ENCODE measurements at regions not wholly inside any gene's neighbourhood (a gene's known extent, or its start where the extent isn't known, plus 50 kb on each side); places are given as distances from the start of the nearest gene placed in this dataset.
A peak's percentile ranks its signal among the peaks of the same experiment; 100 is the strongest.

GRCh38 chr1:239547987-239548386 lies 161.6 kb downstream of the CHRM3 start:
- Histone ChIP-seq H3K9me3 (peaks cover 0 to 8% (median 3%) of the 10 kb centered on the region in 8 donors), H3K4me1 (peaks cover 0 to 4% (median 0%) of the 10 kb centered on the region in 6 donors), H3K4me3 (peak overlapping the region in 2 of 8 donors; percentile 15 to 37), H3K36me3 (no peaks in the 10 kb centered on the region), H3K27me3 (replicated peaks in 1 of 7) (no peaks in the 10 kb centered on the region), H3K27ac (peak overlapping the region in 4 of 8 donors; percentile 18 to 62 (median 26))
- 12 to 45% (median 23%) methylated on average over 2 of the region's 2 CpGs for WGBS, 5 donors
- no peak for TF ChIP-seq POLR2A (IDR thresholded peaks at IDR 0.05)
- no peak for DNase-seq
- intact Hi-C loops (cut with DNase I; ENCODE audit: low total_unique reads), result no loop called here

DNA sequence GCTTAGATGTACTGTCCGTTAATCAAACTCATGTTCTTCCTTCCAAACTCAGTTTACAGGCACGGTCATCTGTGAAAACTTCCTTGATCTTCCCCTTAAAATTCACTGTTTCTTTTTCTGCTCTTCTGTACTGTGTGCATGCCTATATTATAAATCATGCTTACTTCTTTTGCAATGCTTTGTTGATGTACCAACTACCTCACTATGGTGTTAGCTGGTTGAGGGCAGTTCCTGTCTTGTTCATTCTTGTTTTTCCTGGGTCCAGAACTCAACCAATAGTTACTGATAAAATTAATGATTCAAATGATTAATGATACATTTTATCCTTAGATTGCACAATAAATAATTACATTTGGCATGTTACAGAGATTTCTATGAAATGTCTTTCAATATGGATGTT lies 163.8 kb downstream of the CHRM3 start:
- no peak overlapping the region for H3K4me3 ChIP-seq
- no peak for TF ChIP-seq CTCF (IDR thresholded peaks at IDR 0.05 in 8 of 11, conservative IDR thresholded peaks at IDR 0.05 in 3 of 11)
- TF ChIP-seq POLR2AphosphoS5 (IDR thresholded peaks at IDR 0.05), result no peak
- no peak for TF ChIP-seq POLR2A (IDR thresholded peaks at IDR 0.05)
- H3K9me3 ChIP-seq, result peaks cover 0 to 8% (median 3%) of the 10 kb centered on the region in 8 donors
- intact Hi-C loops (cut with DNase I; ENCODE audit: low total_unique reads), result no loop called here
- WGBS, 5 donors, result 86 to 96% (median 87%) methylated on average over 2 of the region's 2 CpGs
- no peaks in the 10 kb centered on the region for H3K36me3 ChIP-seq
- no peak for DNase-seq
- peaks cover 0 to 4% (median 0%) of the 10 kb centered on the region in 6 donors for H3K4me1 ChIP-seq
- no peak overlapping the region for H3K27ac ChIP-seq
- H3K27me3 ChIP-seq (replicated peaks in 1 of 7), result no peaks in the 10 kb centered on the region

GRCh38 chr1:239555350-239555749 lies 169.0 kb downstream of the CHRM3 start:
- Histone ChIP-seq H3K4me1 (peaks cover 0 to 13% (median 3%) of the 10 kb centered on the region in 6 donors), H3K36me3 (no peaks in the 10 kb centered on the region), H3K27me3 (replicated peaks in 1 of 7) (no peaks in the 10 kb centered on the region), H3K9me3 (no peaks in the 10 kb centered on the region), H3K27ac (no peak overlapping the region), H3K4me3 (no peak overlapping the region)
- TF ChIP-seq POLR2AphosphoS5 (IDR thresholded peaks at IDR 0.05) (no peak), POLR2A (IDR thresholded peaks at IDR 0.05) (no peak), CTCF (IDR thresholded peaks at IDR 0.05 in 8 of 11, conservative IDR thresholded peaks at IDR 0.05 in 3 of 11) (no peak)
- no peak for DNase-seq
- WGBS, 5 donors, result 84 to 94% (median 93%) methylated on average over 4 of the region's 4 CpGs
- intact Hi-C loops (cut with DNase I; ENCODE audit: low total_unique reads), result no loop called here

GRCh38 chr1:239558559-239558958 lies 172.2 kb downstream of the CHRM3 start:
- no peaks in the 10 kb centered on the region for H3K9me3 ChIP-seq
- no peak for TF ChIP-seq POLR2A (IDR thresholded peaks at IDR 0.05)
- TF ChIP-seq POLR2AphosphoS5 (IDR thresholded peaks at IDR 0.05), result no peak
- TF ChIP-seq CTCF (IDR thresholded peaks at IDR 0.05 in 8 of 11, conservative IDR thresholded peaks at IDR 0.05 in 3 of 11), result no peak
- no peak for DNase-seq
- H3K36me3 ChIP-seq, result no peaks in the 10 kb centered on the region
- peak overlapping the region in 1 of 8 donors; percentile 22 for H3K27ac ChIP-seq
- no peak overlapping the region for H3K4me3 ChIP-seq
- peaks cover 0 to 18% (median 6%) of the 10 kb centered on the region in 6 donors for H3K4me1 ChIP-seq
- intact Hi-C loops (cut with DNase I; ENCODE audit: low total_unique reads), result no loop called here
- H3K27me3 ChIP-seq (replicated peaks in 1 of 7), result no peaks in the 10 kb centered on the region
- WGBS, 5 donors, result 62 to 78% (median 74%) methylated on average over 2 of the region's 2 CpGs

- DNase-seq, result no peak
Observed at GRCh38 chr1:239558991-239559390, 172.6 kb downstream of the CHRM3 start.

More at GRCh38 chr1:239558991-239559390, 172.6 kb downstream of the CHRM3 start:
- Histone ChIP-seq H3K36me3 (no peaks in the 10 kb centered on the region), H3K27ac (peak overlapping the region in 2 of 8 donors; percentile 17 to 22), H3K4me1 (peaks cover 3 to 22% (median 10%) of the 10 kb centered on the region in 6 donors), H3K9me3 (no peaks in the 10 kb centered on the region), H3K4me3 (no peak overlapping the region), H3K27me3 (replicated peaks in 1 of 7) (no peaks in the 10 kb centered on the region)
- intact Hi-C loops (cut with DNase I; ENCODE audit: low total_unique reads), result no loop called here
- TF ChIP-seq POLR2A (IDR thresholded peaks at IDR 0.05) (no peak), CTCF (IDR thresholded peaks at IDR 0.05 in 8 of 11, conservative IDR thresholded peaks at IDR 0.05 in 3 of 11) (no peak), POLR2AphosphoS5 (IDR thresholded peaks at IDR 0.05) (no peak)
